ENCODE measurements at regions not wholly inside any gene's neighbourhood (a gene's known extent, or its start where the extent isn't known, plus 50 kb on each side); places are given as distances from the start of the nearest gene placed in this dataset.

DNA sequence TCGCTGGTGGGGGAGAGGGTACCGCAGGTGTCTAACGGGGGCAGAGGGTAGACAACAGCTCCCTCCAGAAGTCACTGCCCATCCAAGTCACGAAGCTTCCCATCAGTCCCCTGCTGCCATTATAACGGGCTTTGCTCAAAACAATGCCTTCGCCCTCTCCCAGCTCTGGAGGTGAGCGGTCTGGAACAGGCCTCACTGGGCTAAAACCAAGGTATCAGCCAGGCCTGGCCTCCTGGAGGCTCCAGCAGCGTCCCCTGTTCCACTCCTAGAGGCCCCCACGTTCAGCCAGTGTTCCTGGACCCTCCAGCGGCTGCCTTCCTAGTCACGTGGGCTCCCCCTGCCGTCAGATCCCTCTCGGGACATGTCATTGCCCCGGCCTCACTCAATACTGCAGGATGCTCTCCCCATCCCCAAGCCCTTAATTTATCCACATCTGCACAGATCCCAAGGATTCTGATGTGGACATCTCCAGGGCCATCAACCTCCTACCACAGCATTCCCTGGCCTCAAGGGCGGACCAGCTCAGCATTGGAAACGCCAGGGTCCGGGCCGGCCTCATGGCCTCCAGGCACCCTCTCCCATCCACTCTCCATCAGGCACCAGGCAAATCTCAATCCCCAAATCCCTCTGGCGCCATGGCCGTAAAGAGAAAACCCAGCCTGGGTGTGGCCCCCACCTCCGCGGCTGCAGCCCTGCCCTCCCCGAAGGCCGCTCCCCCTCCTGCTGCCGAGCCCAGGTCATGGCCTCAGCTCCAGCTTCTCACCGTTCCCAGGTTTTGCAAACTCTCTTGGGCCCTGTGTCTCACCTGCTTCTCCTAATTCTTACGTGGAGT lies 104.1 kb upstream of the FAM20C start:
- TF ChIP-seq, protein P1, sequence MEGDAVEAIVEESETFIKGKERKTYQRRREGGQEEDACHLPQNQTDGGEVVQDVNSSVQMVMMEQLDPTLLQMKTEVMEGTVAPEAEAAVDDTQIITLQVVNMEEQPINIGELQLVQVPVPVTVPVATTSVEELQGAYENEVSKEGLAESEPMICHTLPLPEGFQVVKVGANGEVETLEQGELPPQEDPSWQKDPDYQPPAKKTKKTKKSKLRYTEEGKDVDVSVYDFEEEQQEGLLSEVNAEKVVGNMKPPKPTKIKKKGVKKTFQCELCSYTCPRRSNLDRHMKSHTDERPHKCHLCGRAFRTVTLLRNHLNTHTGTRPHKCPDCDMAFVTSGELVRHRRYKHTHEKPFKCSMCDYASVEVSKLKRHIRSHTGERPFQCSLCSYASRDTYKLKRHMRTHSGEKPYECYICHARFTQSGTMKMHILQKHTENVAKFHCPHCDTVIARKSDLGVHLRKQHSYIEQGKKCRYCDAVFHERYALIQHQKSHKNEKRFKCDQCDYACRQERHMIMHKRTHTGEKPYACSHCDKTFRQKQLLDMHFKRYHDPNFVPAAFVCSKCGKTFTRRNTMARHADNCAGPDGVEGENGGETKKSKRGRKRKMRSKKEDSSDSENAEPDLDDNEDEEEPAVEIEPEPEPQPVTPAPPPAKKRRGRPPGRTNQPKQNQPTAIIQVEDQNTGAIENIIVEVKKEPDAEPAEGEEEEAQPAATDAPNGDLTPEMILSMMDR (IDR thresholded peaks at IDR 0.05): no peak
- no peak for TF ChIP-seq POLR2A (IDR thresholded peaks at IDR 0.05)
